ENCODE measurements at regions not wholly inside any gene's neighbourhood (a gene's known extent, or its start where the extent isn't known, plus 50 kb on each side); places are given as distances from the start of the nearest gene placed in this dataset.

GRCh38 chr3:87673132-87673531 lies 385.7 kb downstream of the CGGBP1 start:
- H2BK5ac ChIP-seq (ENCODE audit: insufficient read length, low read length), result no peak overlapping the region

More at GRCh38 chr3:87673132-87673531, 385.7 kb downstream of the CGGBP1 start:
- no peak overlapping the region for H2AFZ ChIP-seq (ENCODE audit: low read length)
- H3K4me1 ChIP-seq (ENCODE audit: insufficient read depth, low read length), result no peaks in the 10 kb centered on the region
- no peak overlapping the region for H3K27ac ChIP-seq (ENCODE audit: insufficient read length, low read depth, low read length)
- Mint-ChIP-seq H3K36me3 (ENCODE audit: insufficient read depth in 1 of 3, low read depth in 3 of 3) (no peaks in the 10 kb centered on the region), H3K4me3 (no peak overlapping the region), H3K27ac (no peak overlapping the region), H3K4me1 (peaks cover 0 to 4% of the 10 kb centered on the region in 2 experiments; a peak in 2 of 4 replicates), H3K27me3 (ENCODE audit: low read depth) (no peaks in the 10 kb centered on the region), H3K9me3 (no peaks in the 10 kb centered on the region)
- no peak overlapping the region for H3T11ph ChIP-seq (ENCODE audit: low read length)
- H3K56ac ChIP-seq (ENCODE audit: insufficient read length, low read depth, low read length), result no peak overlapping the region
- H3K27me3 ChIP-seq (ENCODE audit: insufficient read depth, low read length), result no peaks in the 10 kb centered on the region
- no peaks in the 10 kb centered on the region for H3K9me3 ChIP-seq (ENCODE audit: control insufficient read depth, low read depth, low read length)
- no peak overlapping the region for H3K9ac ChIP-seq (ENCODE audit: extremely low read depth, insufficient read length, low read length)
- no peak for DNase-seq
- no peaks in the 10 kb centered on the region for H3K79me1 ChIP-seq (ENCODE audit: insufficient read depth, low read depth, low read length, poor library complexity, severe bottlenecking)
- WGBS (ENCODE audit: extremely low coverage, insufficient read length, low lambda C conversion rate), result no CpG with 5 or more reads among the region's 4 CpGs
- no peaks in the 10 kb centered on the region for H3K79me2 ChIP-seq (ENCODE audit: insufficient read depth, low read length)
- H3K23ac ChIP-seq (ENCODE audit: insufficient read length, low read depth, low read length), result no peak overlapping the region
- no peak overlapping the region for H2BK20ac ChIP-seq (ENCODE audit: low read depth, low read length, poor library complexity, severe bottlenecking)
- no peak overlapping the region for H3K18ac ChIP-seq (ENCODE audit: insufficient read length, low read depth, low read length)
- H2BK12ac ChIP-seq (ENCODE audit: insufficient read length, low read depth, low read length), result no peak overlapping the region
- no peak overlapping the region for H4K91ac ChIP-seq (ENCODE audit: insufficient read length, low read depth, low read length)
- no peaks in the 10 kb centered on the region for H4K20me1 ChIP-seq (ENCODE audit: control insufficient read depth, insufficient read depth, insufficient read length)
- H3K4ac ChIP-seq (ENCODE audit: low read depth, low read length), result no peak overlapping the region
- no peak overlapping the region for H4K8ac ChIP-seq (replicated peaks; ENCODE audit: insufficient read length, low read depth, low read length)
- TF ChIP-seq, protein P1, sequence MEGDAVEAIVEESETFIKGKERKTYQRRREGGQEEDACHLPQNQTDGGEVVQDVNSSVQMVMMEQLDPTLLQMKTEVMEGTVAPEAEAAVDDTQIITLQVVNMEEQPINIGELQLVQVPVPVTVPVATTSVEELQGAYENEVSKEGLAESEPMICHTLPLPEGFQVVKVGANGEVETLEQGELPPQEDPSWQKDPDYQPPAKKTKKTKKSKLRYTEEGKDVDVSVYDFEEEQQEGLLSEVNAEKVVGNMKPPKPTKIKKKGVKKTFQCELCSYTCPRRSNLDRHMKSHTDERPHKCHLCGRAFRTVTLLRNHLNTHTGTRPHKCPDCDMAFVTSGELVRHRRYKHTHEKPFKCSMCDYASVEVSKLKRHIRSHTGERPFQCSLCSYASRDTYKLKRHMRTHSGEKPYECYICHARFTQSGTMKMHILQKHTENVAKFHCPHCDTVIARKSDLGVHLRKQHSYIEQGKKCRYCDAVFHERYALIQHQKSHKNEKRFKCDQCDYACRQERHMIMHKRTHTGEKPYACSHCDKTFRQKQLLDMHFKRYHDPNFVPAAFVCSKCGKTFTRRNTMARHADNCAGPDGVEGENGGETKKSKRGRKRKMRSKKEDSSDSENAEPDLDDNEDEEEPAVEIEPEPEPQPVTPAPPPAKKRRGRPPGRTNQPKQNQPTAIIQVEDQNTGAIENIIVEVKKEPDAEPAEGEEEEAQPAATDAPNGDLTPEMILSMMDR (conservative IDR thresholded peaks at IDR 0.05), result no peak
- H2AK5ac ChIP-seq (ENCODE audit: insufficient read length, low read length), result no peak overlapping the region
- no peak overlapping the region for H4K5ac ChIP-seq (ENCODE audit: insufficient read length, low read depth, low read length)
- H3K4me2 ChIP-seq (ENCODE audit: insufficient read depth, insufficient read length, low read length), result no peak overlapping the region
- H3K14ac ChIP-seq (ENCODE audit: insufficient read depth, low read length), result no peak overlapping the region
- H2BK15ac ChIP-seq (ENCODE audit: low read depth, low read length), result no peak overlapping the region
- no peaks in the 10 kb centered on the region for H3K23me2 ChIP-seq (ENCODE audit: insufficient read length, low read depth, low read length, poor library complexity, severe bottlenecking)
- H2BK120ac ChIP-seq (ENCODE audit: low read depth, low read length, poor library complexity, severe bottlenecking), result no peak overlapping the region

Measured in H9 (cell line).